KMS-11 (cell line): ENCODE measurements at regions not wholly inside any gene's neighbourhood (a gene's known extent, or its start where the extent isn't known, plus 50 kb on each side); places are given as distances from the start of the nearest gene placed in this dataset.
"Not testable (repeated sequence)": the region's sequence is repeated elsewhere in the genome, so short reads cannot be mapped to it uniquely, and the experiment has no call there.

Source experiments
- H2AFZ ChIP-seq: fragments of 200-600 bp; sonication (generic); 2 replicates; pipeline ENCODE4 v1.6.1; 2016; ENCODE audit warnings: antibody characterized with exemption, mixed run types, low read depth
- H3K27ac ChIP-seq: fragments of 200-600 bp; sonication (generic); 2 replicates; pipeline ENCODE4 v1.6.1; 2016; ENCODE audit warnings: mild to moderate bottlenecking, mixed run types
- H3K27me3 ChIP-seq: fragments of 200-600 bp; sonication (generic); 2 replicates; pipeline ENCODE4 v1.6.1; 2017; ENCODE audit warnings: mild to moderate bottlenecking, low read depth, mixed run types, moderate library complexity; ENCODE audit not compliant: insufficient read depth
- H3K36me3 ChIP-seq: fragments of 200-600 bp; sonication (generic); 2 replicates; pipeline ENCODE4 v1.6.1; 2017; ENCODE audit warnings: mild to moderate bottlenecking, mixed run types; ENCODE audit not compliant: insufficient read depth
- H3K4me1 ChIP-seq: fragments of 200-600 bp; sonication (generic); 2 replicates; pipeline ENCODE4 v1.6.1; 2016; ENCODE audit warnings: mild to moderate bottlenecking, low read depth, mixed run types; ENCODE audit not compliant: poor library complexity, severe bottlenecking
- H3K4me2 ChIP-seq: fragments of 200-600 bp; sonication (generic); 2 replicates; pipeline ENCODE4 v1.7.0; 2016; ENCODE audit warnings: mild to moderate bottlenecking, mixed run types
- H3K4me3 ChIP-seq: fragments of 200-600 bp; sonication (generic); IDR thresholded peaks from 2 replicates; pipeline ENCODE4 v1.6.1; 2017; ENCODE audit warnings: low read depth, low read length, mixed read lengths; ENCODE audit not compliant: insufficient read depth
- H3K79me2 ChIP-seq: fragments of 200-600 bp; sonication (generic); 2 replicates; pipeline ENCODE4 v1.6.1; 2016; ENCODE audit warnings: low read depth, mixed run types; ENCODE audit not compliant: insufficient read depth
- H3K9ac ChIP-seq: fragments of 200-600 bp; sonication (generic); 2 replicates; pipeline ENCODE4 v1.6.1; 2016; ENCODE audit warnings: mild to moderate bottlenecking, mixed run types
- H4K20me1 ChIP-seq: fragments of 200-600 bp; sonication (generic); 2 replicates; pipeline ENCODE4 v1.6.1; 2016; ENCODE audit warnings: mild to moderate bottlenecking, mixed run types; ENCODE audit not compliant: insufficient read depth
- CTCF ChIP-seq: fragments of 200-600 bp; sonication (generic); conservative IDR thresholded peaks from 2 replicates; pipeline ENCODE4 v1.6.1; 2017; ENCODE audit warnings: low read depth, mild to moderate bottlenecking, antibody characterized with exemption, low read length, moderate library complexity, mixed read lengths

- Histone ChIP-seq H3K4me3 (no peak overlapping the region), H3K79me2 (no peaks in the 10 kb centered on the region), H2AFZ (no peak overlapping the region), H3K27me3 (no peaks in the 10 kb centered on the region), H4K20me1 (no peaks in the 10 kb centered on the region), H3K9ac (no peak overlapping the region), H3K4me2 (no peak overlapping the region), H3K27ac (no peak overlapping the region), H3K36me3 (no peaks in the 10 kb centered on the region), H3K4me1 (no peaks in the 10 kb centered on the region)
- no peak for TF ChIP-seq CTCF
These were observed 485.5 kb downstream of the TMEM135 start for GRCh38 chr11:87523276-87523675.

- Histone ChIP-seq H3K36me3 (no peaks in the 10 kb centered on the region), H4K20me1 (no peaks in the 10 kb centered on the region), H3K4me2 (no peak overlapping the region), H3K27ac (no peak overlapping the region), H3K79me2 (no peaks in the 10 kb centered on the region), H3K4me3 (no peak overlapping the region), H3K9ac (no peak overlapping the region), H3K4me1 (no peaks in the 10 kb centered on the region), H2AFZ (no peak overlapping the region), H3K27me3 (no peaks in the 10 kb centered on the region)
- TF ChIP-seq CTCF = no peak
These were observed 480.5 kb downstream of the TMEM135 start for GRCh38 chr11:87518266-87518665.

GRCh38 chr11:87517351-87517750 is 479.6 kb downstream of the TMEM135 start:
- Histone ChIP-seq H3K79me2 (no peaks in the 10 kb centered on the region), H3K36me3 (no peaks in the 10 kb centered on the region), H2AFZ (no peak overlapping the region), H3K27me3 (no peaks in the 10 kb centered on the region), H3K4me2 (no peak overlapping the region), H3K9ac (no peak overlapping the region), H3K4me3 (no peak overlapping the region), H3K27ac (no peak overlapping the region), H3K4me1 (no peaks in the 10 kb centered on the region), H4K20me1 (no peaks in the 10 kb centered on the region)
- TF ChIP-seq CTCF = no peak

- H4K20me1 ChIP-seq, H3K9ac ChIP-seq, H3K79me2 ChIP-seq, H3K27me3 ChIP-seq, H3K27ac ChIP-seq, H2AFZ ChIP-seq, H3K4me1 ChIP-seq, H3K4me2 ChIP-seq, H3K4me3 ChIP-seq, H3K36me3 ChIP-seq: not testable (repeated sequence)
These were observed 470.0 kb downstream of the TMEM135 start for GRCh38 chr11:87507722-87508121.

- not testable (repeated sequence) for H3K79me2 ChIP-seq, H2AFZ ChIP-seq, H4K20me1 ChIP-seq, H3K27ac ChIP-seq, H3K4me1 ChIP-seq, H3K36me3 ChIP-seq, H3K4me3 ChIP-seq, H3K27me3 ChIP-seq, H3K4me2 ChIP-seq, H3K9ac ChIP-seq
These were observed 469.2 kb downstream of the TMEM135 start for GRCh38 chr11:87506946-87507345.
